GM21360 (cell line): ENCODE measurements at regions not wholly inside any gene's neighbourhood (a gene's known extent, or its start where the extent isn't known, plus 50 kb on each side); places are given as distances from the start of the nearest gene placed in this dataset.
"Not testable (repeated sequence)": the region's sequence is repeated elsewhere in the genome, so short reads cannot be mapped to it uniquely, and the experiment has no call there.

Experiments
- ATAC-seq: cut with Tn5 transposase; IDR thresholded peaks from one replicate; pipeline ENCODE4 v1.9.1; 2021; ENCODE audit warnings: mild to moderate bottlenecking, moderate library complexity; ENCODE audit not compliant: unreplicated experiment

- ATAC-seq = no peak
Measured at GRCh38 chr1:192862271-192862670, 53.4 kb downstream of the RGS2 start.

GRCh38 chr1:192866241-192866868 lies 57.5 kb downstream of the RGS2 start:
- ATAC-seq = no peak

DNA sequence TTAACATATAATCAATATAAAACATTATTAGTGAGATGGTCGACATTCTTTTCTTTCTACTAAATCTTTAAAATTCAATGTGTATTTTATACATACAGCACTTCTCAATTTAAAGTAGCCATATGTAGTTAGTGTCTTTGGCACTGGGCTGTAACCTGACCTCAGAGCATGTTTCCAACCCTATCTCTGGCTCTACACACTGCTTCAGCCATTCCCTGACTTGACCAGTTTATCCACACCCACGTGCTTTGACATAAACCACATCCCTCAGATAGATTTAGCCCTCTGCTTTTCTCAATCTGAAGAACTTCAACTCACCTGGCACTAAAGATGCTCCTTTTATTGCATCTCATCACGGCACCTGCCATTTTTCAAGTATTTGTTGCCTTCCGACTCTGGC lies 58.3 kb downstream of the RGS2 start:
- no peak for ATAC-seq

DNA sequence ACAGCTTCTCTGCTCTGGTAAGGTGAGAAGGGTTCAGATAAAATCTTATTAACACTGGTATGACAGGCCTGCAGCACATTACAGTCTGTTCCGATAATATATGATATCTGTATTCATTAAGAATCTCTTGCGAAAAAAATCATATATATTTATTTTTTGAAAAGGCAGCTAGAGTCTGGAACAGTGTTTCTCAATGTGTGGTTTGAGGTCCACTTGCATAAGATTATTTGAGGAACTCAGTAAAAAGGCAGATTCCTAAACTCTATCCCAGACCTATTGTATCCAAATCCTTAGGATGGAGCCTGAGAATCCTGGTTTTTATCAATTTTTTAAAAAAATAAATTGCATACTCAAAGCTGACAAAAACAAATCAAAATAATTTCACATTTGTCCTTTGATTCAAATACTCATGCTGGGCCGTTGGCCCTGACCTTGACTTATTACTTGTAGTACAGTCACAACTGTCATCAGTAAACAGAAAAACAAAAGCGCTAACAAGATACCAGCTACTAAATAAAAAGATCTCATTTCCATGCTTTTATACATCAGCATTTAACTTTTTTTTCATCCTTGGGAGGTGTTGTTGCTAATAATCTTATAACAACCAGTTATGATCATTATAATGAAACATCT lies 60.6 kb downstream of the RGS2 start:
- ATAC-seq = no peak

GRCh38 chr1:192872010-192872409 lies 63.2 kb downstream of the RGS2 start:
- no peak for ATAC-seq

DNA sequence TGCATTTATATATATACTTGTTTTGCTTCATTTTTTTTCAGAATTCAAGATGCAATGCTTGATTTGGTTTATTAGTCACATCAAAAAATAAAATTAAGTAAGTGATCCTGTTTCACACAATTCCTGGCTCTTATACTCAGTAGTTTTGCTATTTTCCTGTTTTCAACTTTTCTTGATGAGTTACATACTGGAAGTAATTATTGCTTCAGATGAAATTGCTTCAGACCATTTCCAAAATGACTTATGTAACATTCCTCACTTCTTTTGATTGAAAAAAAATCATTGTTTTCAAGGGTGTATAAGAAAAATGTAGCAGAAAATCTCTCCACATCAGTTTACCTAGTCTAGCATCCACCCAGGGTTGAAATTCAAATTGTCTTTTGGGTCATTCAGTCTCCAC lies 65.0 kb downstream of the RGS2 start:
- no peak for ATAC-seq

- no peak for ATAC-seq
Measured at GRCh38 chr1:192876633-192877032, 67.8 kb downstream of the RGS2 start.

DNA sequence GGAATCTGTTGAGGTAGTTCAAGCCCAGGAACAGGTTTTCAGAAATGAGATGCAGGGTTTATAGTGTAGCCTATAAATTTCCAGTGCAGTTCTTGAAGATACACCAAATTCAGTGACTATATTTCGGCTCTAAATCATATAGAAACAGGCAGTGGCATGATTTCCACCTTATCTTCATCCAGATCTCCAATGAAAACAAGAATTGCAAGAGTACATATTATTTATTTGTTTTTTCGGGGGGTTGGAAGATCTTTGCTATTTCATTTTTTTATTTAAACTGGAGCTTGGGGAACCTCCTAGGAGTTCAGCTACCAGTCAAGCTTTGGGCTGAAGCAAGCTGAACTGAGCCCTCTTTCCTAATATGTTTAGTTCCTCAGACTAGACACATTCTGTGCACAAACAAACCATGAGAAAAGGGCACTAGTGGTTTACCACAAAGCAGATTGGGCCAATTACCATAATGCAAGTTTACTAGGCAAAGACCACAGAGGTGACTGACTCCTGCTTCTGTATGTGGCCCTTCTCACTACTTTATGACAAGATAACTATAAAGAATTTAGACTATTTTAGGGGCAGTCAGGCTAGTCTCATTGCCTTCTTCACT lies 68.5 kb downstream of the RGS2 start:
- ATAC-seq = no peak

DNA sequence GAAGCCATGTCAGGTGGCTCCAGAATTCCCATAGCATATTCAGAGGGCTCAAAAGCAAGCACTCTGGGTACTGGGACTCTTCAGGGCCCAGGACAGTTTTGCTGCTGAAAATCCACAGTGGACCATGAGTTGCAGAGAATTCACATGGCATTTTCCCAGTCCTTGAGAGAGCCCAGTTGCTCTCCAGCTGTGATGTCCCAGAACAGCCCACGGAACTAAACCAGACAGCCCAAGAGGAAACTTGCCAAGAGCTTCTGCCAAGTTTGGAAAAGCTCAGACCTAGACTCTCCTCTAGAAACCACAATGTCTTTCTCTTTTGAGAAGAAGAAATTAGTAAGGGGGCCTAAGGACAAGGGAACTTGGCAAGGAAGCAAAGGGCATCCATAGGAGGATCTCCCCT lies 69.4 kb downstream of the RGS2 start:
- ATAC-seq = no peak

DNA sequence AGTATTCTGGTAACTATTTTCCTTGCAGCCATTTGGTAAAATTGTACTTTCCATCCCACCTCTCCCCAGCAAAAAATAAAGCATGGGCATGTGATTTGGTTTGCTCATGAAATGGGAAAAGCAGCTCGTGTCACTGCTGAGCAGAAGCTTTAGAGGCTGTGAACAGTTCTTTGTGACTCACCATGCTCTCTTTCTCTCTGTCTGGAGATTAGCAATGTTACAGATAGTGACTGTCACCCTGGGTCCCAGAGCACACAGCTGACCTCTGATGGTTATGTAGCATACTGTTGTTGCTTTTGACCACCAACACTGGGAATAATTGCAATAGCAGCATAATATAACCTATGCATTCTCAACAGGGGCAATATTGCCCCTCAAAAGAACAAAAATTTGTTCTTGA lies 70.6 kb downstream of the RGS2 start:
- ATAC-seq = no peak

- ATAC-seq = no peak
Measured at GRCh38 chr1:192880231-192880630, 71.4 kb downstream of the RGS2 start.

- ATAC-seq = no peak
Measured at GRCh38 chr1:192884241-192884640, 75.4 kb downstream of the RGS2 start.

DNA sequence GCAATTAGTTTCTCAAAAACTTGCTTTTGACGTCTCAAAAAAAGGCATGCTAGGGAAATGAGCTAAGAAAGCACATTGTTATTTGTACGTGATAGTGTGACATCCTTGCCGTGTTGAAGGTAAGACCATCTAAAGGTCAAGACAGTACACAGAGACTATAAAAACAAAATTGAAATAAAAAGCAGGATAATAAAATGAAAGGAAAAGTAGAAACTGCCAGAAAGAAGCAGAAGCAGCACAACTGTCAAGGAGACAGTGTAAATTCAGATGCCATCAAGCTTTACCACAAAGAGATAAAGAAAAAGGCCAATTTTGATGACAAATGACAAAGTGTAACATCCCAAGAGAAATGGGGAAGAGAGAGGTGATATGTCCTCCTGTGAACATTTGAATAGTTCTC lies 76.5 kb downstream of the RGS2 start:
- not testable (repeated sequence) for ATAC-seq

DNA sequence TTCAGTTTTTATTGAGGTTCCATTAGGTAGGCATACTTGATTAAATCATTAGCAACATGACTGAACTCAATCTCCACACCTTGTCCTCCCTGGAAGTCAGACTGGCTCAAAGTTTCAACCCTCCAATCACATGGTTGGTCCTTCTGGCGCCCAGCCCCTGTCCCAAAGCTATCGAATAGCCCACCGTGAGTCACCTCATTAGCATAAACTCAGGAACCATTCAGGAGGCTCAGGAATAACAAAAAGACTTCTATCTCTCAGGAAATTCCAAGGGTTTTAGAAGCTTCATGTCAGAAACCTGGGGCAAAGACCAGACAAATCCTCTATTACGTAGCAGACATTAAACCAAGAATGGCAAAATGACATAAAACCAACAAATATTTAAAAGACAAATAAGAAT lies 78.6 kb downstream of the RGS2 start:
- ATAC-seq = no peak

DNA sequence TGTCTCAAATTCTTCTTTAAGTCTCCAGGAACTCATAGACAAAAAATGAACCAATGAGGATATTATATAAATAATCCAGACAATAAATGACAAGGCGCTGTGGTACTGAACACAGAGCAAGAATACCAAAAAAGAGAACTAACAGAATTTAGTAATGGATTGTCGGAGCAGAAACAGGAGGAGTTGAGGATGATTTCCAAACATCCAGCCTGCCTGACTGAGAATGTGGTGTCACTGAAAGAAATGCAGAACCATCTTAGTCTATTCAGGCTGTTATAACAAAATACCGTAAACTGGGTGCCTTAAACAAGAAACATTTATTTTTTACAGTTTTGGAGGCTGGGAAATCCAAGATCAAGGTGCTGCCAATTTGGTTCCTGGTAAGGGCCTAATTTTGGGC lies 79.7 kb downstream of the RGS2 start:
- no peak for ATAC-seq

GRCh38 chr1:192889082-192889481 lies 80.2 kb downstream of the RGS2 start:
- ATAC-seq = no peak

GRCh38 chr1:192890134-192890533 lies 81.3 kb downstream of the RGS2 start:
- ATAC-seq = no peak

GRCh38 chr1:192892934-192893333 lies 84.1 kb downstream of the RGS2 start:
- no peak for ATAC-seq

- not testable (repeated sequence) for ATAC-seq
Measured at GRCh38 chr1:192895487-192895886, 86.6 kb downstream of the RGS2 start.

- ATAC-seq = no peak
Measured at GRCh38 chr1:192896376-192896775, 87.5 kb downstream of the RGS2 start.

- ATAC-seq = no peak
Measured at GRCh38 chr1:192901500-192901899, 92.7 kb downstream of the RGS2 start.

GRCh38 chr1:192903142-192903541 lies 94.3 kb downstream of the RGS2 start:
- no peak for ATAC-seq
